GM18517 (cell line): ENCODE measurements at regions not wholly inside any gene's neighbourhood (a gene's known extent, or its start where the extent isn't known, plus 50 kb on each side); places are given as distances from the start of the nearest gene placed in this dataset.

Experiments
- ATAC-seq: cut with Tn5 transposase; IDR thresholded peaks from one replicate; pipeline ENCODE4 v1.9.1; 2021; ENCODE audit warnings: mild to moderate bottlenecking, moderate library complexity; ENCODE audit not compliant: unreplicated experiment

DNA sequence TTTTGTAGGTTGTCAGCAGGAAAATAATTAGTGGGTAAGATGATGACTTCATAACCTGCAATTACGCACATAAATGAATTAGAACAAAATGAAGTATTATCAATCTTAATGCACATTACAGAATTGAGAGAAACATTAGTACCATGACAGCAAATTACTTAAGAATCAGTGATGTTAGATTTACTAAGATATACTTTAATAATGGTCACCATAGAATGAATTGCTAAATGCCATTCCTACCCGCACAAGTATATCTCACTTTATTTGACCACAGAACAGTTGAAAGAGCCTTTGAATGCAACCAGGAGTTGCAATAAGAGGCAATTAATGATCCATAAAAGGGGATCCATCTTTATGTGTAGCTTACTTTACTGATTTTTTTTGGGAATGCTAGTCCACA lies 816.4 kb upstream of the AGA start:
- ATAC-seq, result no peak

DNA sequence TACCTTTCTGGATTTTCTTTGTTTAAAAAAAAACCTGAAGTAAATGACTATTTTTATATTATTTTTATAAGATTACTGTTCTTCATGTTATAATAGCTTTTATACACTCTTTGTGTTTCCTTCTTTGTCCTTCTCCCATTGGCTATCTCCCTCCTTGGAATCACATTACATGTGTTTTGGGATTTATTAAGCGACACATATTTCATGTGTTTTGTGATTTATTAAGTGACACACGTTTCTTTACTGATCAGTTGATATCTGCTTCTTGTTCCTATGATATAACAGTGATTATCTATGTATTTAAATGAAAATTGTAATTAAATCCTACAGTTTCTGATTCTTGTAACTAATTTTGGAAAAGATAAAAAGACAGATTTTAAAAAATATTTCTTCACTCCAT lies 817.3 kb upstream of the AGA start:
- ATAC-seq, result no peak

DNA sequence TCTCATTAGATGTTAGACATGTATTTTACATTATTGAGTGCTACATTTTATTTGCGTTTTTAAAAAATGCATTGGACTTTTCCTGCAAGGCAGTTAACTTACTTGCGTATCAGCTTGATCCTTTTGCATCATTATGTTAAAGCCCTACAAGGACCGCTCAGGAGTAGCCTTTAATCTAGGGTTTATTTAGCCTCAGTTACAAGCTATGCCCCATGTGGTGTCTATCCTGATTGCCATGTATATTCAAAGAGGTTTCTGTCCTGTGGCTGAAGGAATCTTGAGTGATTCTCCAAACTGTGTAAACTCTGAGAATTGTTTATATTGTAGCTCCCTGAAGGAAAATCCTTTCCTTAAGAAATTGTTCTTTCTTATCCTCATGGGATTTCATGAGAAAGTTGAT lies 821.8 kb upstream of the AGA start:
- ATAC-seq, result no peak

- no peak for ATAC-seq
These were observed 829.1 kb upstream of the AGA start for GRCh38 chr4:178271386-178271785.

GRCh38 chr4:178273168-178273567 lies 830.9 kb upstream of the AGA start:
- no peak for ATAC-seq

DNA sequence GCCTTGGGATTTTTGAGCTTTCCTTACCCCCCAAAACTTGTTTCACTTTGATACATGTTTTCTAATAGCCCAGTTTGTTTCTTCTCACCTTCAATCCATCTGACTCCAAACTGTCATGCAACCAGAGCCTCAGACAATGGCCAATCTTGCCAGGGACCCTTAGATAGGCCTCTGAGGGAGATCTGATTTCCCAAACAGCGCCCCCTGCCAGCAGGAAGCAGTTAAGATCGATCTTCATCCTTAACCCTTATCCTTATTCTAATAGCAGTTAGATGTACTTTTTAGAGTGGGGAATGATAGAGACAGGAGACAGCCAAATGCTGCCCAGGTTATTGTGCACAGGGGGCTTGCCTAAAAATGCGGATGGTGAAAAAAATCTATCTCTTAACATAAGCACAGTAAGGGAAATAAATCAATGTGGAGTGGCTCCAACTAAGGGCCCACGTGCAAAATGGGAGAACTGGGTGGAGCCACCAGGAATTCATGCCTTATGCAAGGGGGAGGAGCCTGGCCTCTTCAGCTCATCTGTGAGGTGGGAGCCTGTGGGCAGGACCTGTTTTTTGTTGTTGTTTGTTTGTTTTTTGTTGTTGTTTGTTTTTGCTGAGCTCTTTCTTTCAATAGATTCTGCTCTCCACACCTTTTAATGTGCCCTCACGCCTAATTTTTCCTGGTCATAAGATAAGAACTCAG lies 833.6 kb upstream of the AGA start:
- ATAC-seq, result no peak

DNA sequence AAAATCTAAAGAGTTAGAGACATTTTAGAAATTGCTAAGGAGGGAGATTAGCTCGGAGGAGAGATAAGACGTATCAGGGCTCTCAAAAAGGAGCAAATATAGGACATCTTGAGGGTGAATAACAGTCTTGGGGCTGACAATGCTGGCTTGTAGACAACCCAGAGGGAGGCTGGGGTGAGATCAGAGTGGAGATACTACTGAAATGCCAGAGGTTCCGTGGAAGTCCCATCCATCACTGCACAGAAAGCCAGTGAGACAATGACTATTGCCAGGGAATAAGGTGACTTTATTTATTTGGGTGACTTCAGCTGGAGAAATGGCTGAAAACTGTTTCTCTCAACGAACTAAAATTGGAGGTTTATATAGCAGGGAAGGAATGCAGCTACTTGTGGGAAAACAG lies 838.1 kb upstream of the AGA start:
- no peak for ATAC-seq

GRCh38 chr4:178288462-178288861 lies 846.2 kb upstream of the AGA start:
- ATAC-seq, result no peak

- ATAC-seq, result no peak
These were observed 851.4 kb upstream of the AGA start for GRCh38 chr4:178293601-178294000.

GRCh38 chr4:178296669-178297068 lies 854.4 kb upstream of the AGA start:
- no peak for ATAC-seq

DNA sequence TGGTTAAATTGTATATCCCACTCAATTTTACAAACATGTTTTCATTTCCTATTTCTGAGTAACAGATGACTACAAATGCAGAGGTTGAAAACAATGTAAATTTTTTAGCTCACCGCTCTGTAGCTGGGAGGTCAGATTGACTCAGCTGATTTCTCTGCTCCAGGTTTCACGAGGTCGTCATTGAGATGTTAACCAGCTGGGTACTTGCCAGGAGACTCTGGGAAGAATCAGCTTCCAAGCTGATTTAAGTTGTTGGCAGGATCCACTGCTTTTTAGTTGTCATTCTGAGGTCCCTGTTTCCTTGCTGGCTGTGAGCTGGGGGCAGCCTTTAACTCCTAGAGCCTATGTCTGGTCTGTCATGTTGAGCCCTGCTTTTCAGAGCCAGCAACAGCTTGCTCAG lies 864.3 kb upstream of the AGA start:
- ATAC-seq, result no peak

DNA sequence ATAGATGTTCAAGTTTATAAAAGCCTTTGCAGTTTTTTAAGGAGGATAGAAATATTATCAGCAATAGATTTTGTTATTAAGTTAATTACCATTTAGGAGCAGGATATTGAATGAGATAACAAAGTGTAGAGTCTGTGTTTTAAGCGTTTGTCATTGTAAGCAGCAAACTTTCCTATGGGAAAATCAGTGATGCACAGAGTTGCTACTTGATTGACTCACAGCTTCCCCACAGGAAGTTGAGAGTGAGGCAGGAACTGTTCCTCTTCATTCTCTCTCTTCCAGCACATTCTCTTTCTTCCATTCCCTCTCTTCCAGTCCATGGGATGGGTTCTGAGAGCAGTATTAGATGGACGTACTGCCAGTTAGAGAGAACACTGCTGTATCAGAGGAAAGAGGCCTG lies 867.7 kb upstream of the AGA start:
- ATAC-seq, result no peak

- ATAC-seq, result no peak
These were observed 869.8 kb upstream of the AGA start for GRCh38 chr4:178311997-178312396.

GRCh38 chr4:178314287-178314686 lies 872.0 kb upstream of the AGA start:
- ATAC-seq, result no peak

DNA sequence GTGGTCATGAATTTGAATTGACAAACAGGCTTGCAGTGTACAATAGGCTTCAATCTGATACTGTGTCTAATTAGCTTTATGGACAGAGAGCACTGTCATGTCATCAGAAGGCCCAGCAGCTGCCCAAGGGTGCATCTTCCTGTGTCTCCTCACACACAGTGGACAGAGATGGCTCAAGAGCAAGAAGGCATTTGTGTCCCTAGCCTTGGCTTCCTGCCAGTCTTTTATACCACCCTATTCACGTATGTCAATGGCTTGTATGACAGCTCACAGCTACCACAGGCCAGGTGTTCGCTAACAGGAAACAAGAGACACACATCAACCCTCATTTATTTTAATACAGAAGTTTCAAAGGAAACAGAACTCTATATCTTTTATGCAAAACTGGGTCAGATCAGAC lies 874.0 kb upstream of the AGA start:
- ATAC-seq, result no peak

DNA sequence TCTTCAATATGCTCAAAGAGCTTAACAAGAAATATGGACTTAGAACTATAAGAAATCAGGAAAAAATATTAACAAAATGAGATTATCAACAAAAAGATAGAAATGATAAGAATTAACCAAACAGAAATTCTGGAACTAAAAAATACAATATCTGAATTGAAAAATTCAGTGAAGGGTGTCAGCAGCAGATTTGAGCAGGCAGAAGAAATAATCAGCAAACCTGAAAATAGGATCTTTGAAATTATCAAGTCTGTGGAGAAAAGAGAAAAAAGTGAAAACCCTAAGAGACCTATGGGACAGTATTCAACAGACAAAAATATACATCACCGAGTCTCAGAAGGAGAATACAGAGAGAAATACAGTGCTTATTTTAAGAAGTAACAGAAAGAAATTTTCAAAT lies 877.8 kb upstream of the AGA start:
- ATAC-seq, result no peak

- no peak for ATAC-seq
These were observed 880.4 kb upstream of the AGA start for GRCh38 chr4:178322524-178323183.

DNA sequence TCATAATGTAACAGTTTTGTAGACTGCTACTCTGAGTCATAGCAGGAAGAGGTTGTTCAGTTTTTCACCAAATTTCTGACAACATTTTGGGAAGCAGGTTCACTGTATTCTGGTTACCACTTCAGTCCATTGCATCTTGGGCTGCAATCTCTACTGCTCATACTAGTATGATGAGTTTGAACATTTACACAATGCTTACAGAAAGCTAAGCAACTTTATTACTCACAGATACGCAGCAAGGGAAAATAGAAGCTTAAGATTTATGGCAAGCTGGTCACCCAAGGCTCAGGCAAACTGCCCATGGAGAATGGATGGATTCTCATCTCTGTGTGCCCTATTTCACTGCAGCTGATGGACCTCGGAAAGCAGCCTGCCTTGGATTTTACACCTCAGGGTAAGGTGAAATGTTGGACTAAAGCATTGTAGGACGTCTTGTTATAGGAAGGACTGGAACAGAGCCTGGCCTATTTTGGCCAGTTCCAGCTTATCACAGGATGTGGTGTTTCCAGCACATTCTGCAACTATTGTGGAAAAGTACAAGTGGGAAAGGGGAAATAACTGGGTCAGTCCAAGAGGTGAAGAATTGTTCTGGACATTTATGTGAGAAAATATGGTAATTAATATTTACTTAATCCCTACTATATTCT lies 887.1 kb upstream of the AGA start:
- ATAC-seq, result no peak

DNA sequence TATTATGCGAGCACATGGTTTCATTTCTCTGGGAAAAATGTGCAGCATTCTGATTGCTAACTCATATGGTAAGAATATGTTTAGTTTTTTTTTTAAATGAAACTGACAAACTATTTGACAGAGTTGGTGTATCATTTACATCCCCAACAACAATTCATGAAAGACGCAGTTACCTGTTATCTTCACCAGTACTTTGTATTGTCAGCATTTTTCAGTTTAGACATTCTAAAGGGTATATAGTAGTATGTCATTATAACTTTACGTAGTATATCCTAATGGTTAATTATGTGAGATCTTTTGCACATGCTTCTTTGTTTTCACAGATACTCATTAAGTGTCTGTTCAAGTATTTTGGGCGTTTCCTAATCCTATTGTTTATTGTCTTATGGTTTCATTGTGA lies 891.1 kb upstream of the AGA start:
- no peak for ATAC-seq

DNA sequence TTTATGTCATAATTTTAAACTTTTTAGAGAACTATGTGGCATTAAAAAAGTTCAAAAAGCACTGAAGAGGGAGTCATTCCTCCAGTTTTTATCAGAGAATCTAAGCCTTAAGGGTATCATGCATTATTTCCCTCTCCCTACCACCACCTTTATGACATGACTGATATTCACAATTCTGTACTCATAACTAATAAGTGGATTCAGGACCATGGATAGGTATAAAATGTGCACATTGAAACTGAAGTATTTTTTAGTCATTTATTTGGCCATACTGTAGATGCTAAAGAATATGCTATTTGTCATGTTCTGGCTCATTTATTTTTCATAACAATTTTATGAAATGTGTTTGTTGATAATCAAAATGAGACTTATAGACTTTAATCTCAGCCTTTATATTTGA lies 897.5 kb upstream of the AGA start:
- ATAC-seq, result no peak

DNA sequence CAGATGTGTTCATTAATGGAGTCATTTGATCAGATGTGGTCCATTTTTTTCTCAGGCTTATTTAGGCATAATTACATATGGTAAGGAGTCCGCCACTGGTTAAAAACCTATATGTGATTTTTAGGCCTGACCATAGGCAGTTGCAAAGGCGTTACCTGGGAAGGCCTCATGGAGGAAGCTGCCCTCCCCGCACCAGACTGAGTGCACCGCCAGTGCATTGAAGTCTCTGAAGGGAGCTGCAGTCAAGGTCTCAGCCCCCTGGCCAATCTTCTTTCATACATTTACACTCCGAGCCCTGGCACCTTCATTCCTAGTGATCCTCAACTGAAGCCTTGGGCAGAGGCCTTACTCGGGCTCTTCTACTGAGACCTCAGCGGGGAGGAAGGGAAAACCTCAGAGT lies 898.2 kb upstream of the AGA start:
- no peak for ATAC-seq

GRCh38 chr4:178344096-178344495 lies 901.9 kb upstream of the AGA start:
- no peak for ATAC-seq
